ENCODE measurements at regions not wholly inside any gene's neighbourhood (a gene's known extent, or its start where the extent isn't known, plus 50 kb on each side); places are given as distances from the start of the nearest gene placed in this dataset.
A peak's percentile ranks its signal among the peaks of the same experiment; 100 is the strongest.

DNA sequence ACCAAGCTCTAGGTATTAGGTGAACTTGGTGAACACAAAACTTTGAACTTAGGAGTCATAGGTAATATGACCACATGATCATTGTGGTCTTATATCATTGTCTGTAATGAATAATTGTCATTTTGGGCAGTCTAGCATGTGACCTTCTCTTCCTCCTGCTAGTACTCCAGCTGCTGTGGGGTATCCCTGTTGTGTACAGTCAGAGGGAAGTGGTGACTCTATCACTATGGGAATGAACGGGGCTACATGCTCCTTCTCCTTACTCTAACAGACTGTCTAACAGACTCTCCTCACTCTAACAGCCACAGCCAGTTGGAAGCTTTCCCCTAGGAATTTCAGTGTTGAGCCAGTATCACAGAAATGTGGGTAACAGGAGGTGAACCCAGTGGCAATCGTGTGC, 68.2 kb upstream of the NEDD4L start:
- peak overlapping the region in 2 of 4 donors; percentile 27 to 39 for H3K27ac ChIP-seq
- ATAC-seq (peak in 3 of 4 donors; percentile 47 to 65 (median 64)), FAIRE-seq (no peak), DNase-seq (no peak)
- no peaks in the 10 kb centered on the region for H3K36me3 ChIP-seq
- H3K9me3 ChIP-seq = no peaks in the 10 kb centered on the region
- H3K4me3 ChIP-seq = peak overlapping the region in 1 of 4 donors; percentile 5
- intact Hi-C loops (cut with DNase I) = loop anchor here in 1 of 3 donors (10.0 kb wide), 1 partner anchor 149 kb away; no protein-coding TSS in a partner anchor
- TF ChIP-seq, protein P1, sequence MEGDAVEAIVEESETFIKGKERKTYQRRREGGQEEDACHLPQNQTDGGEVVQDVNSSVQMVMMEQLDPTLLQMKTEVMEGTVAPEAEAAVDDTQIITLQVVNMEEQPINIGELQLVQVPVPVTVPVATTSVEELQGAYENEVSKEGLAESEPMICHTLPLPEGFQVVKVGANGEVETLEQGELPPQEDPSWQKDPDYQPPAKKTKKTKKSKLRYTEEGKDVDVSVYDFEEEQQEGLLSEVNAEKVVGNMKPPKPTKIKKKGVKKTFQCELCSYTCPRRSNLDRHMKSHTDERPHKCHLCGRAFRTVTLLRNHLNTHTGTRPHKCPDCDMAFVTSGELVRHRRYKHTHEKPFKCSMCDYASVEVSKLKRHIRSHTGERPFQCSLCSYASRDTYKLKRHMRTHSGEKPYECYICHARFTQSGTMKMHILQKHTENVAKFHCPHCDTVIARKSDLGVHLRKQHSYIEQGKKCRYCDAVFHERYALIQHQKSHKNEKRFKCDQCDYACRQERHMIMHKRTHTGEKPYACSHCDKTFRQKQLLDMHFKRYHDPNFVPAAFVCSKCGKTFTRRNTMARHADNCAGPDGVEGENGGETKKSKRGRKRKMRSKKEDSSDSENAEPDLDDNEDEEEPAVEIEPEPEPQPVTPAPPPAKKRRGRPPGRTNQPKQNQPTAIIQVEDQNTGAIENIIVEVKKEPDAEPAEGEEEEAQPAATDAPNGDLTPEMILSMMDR (IDR thresholded peaks at IDR 0.05) = no peak
- no peaks in the 10 kb centered on the region for H3K27me3 ChIP-seq
- peaks cover 0 to 20% (median 17%) of the 10 kb centered on the region in 3 donors for H3K4me1 ChIP-seq
- 40 to 64% methylated on average over 2 of the region's 2 CpGs for WGBS, 2 donors

DNA sequence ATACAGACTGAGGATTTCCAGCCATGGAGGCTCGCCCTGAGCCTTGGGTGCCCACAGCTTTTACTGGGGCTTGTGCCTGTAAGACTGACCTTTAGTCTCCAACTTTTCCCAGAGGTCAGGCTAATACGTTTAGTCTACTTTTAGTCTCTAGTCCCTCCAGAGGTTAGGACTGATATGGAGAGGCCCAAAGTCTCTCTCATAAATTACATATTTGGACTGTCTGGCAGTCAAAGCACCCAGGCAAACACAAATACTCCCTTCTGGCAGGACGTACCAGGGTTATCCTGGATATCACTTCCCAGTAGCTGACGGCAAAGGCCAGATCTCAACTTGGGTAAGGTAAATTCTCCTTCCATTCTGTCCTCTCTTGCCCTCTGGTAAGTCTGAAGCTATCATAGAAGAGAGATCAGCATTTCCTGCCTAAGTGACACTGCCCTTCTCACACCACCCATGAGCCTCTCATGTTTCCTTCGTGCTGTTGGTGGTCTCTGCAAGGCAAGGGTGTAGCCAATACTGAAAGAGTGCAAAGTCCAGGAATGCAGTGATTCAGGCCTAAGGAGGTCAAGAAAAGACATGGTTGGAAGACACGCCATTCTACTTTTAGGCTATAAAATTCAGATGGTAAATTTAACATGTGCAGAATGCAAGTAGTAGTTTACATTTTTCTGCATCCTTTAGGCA, 69.3 kb upstream of the NEDD4L start:
- ATAC-seq = peak in 1 of 4 donors; percentile 41
- no peaks in the 10 kb centered on the region for H3K27me3 ChIP-seq
- no peak overlapping the region for H3K4me3 ChIP-seq
- WGBS, 2 donors = 57 to 66% methylated on average over 6 of the region's 6 CpGs
- H3K27ac ChIP-seq = no peak overlapping the region
- no peak for FAIRE-seq
- no peaks in the 10 kb centered on the region for H3K36me3 ChIP-seq
- no peaks in the 10 kb centered on the region for H3K9me3 ChIP-seq
- no peak for DNase-seq
- intact Hi-C loops (cut with DNase I) = loop anchor here in 1 of 3 donors (10.0 kb wide), 1 partner anchor 150 kb away; no protein-coding TSS in a partner anchor
- TF ChIP-seq, protein P1 (IDR thresholded peaks at IDR 0.05) = no peak
- H3K4me1 ChIP-seq = peaks cover 0 to 17% (median 16%) of the 10 kb centered on the region in 3 donors

DNA sequence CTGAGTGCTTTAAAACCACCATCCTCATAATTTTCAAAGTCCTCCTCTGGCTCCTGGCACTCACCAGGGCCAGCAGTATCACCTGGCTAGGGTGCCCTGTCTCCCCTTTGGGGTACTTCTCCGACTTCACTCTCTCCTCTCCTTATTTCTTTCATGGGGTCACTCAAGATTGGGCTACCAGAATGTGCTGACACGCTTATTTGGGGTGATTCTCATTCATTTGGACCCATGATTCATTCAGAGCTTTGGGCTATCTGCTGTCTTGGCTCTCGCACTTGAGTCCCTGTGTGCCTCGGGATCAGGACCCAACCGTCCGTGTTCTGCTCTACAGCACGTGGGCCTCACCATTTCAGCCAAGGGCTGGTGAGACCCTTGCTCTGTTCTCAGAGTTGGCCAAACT, 70.1 kb upstream of the NEDD4L start:
- no peak for DNase-seq
- Histone ChIP-seq H3K27me3 (no peaks in the 10 kb centered on the region), H3K4me1 (peaks cover 0 to 17% (median 16%) of the 10 kb centered on the region in 3 donors), H3K9me3 (no peaks in the 10 kb centered on the region), H3K36me3 (no peaks in the 10 kb centered on the region), H3K4me3 (no peak overlapping the region), H3K27ac (no peak overlapping the region)
- WGBS, 2 donors = 96 to 97% methylated on average over 7 of the region's 7 CpGs
- no peak for FAIRE-seq
- TF ChIP-seq, protein P1 (IDR thresholded peaks at IDR 0.05) = no peak
- intact Hi-C loops (cut with DNase I) = loop anchor here in 1 of 3 donors (10.0 kb wide), 1 partner anchor 151 kb away; no protein-coding TSS in a partner anchor
- ATAC-seq = no peak

DNA sequence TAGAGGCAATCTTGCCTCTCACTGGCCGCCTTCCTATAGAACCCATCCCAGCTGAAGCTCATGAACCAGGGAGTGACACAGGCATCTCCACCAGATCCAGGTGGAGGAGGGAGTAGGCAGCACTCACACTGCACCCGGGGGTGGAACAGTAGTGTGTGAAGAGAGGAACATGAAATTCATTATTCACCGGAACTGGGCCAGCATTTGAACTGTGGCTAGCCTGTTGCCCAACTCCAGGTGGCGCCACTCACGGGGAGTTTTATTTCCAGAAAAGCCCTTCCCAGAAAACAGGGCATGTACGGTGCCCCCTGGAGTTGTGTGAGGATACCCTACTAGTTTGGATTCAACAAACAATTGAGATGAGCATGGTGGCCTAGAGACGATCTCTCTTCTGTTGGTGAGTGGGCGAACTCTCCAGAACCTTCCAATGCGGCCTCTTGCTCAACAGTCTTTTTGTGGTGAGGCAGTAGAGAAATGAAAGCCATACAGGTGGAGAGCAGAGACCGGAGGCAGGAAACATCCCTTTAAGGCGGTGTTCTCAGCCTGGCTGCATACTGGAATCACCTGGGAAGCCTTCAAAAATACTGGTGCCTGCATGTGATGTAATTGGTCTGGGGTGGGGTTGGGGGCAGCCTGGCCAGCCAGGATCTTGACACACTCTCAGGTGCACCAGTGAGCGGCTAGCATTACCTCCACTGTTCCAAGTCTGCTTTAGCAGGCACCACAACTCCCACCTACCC, 73.5 kb upstream of the NEDD4L start:
- Histone ChIP-seq H3K27ac (no peak overlapping the region), H3K36me3 (no peaks in the 10 kb centered on the region), H3K4me1 (no peaks in the 10 kb centered on the region), H3K9me3 (no peaks in the 10 kb centered on the region), H3K4me3 (no peak overlapping the region), H3K27me3 (no peaks in the 10 kb centered on the region)
- FAIRE-seq (no peak), ATAC-seq (peak in 1 of 4 donors; percentile 39), DNase-seq (no peak)
- intact Hi-C loops (cut with DNase I) = loop anchor here in 1 of 3 donors (10.0 kb wide), 1 partner anchor 154 kb away; no protein-coding TSS in a partner anchor
- TF ChIP-seq, protein P1 (IDR thresholded peaks at IDR 0.05) = peak in 1 of 4 donors; percentile 18
- WGBS, 2 donors = 85 to 88% methylated on average over 12 of the region's 12 CpGs

Data from pancreas (tissue), 10 donors.